ENCODE measurements at regions not wholly inside any gene's neighbourhood (a gene's known extent, or its start where the extent isn't known, plus 50 kb on each side); places are given as distances from the start of the nearest gene placed in this dataset.

- ChIA-PET CTCF (no interaction called here), POLR2A (no interaction called here)
- ATAC-seq (no peak), DNase-seq (ENCODE audit: low spot score) (no peak)
- Mint-ChIP-seq H3K4me1 (no peaks in the 10 kb centered on the region), H3K27ac (no peak overlapping the region), H3K27me3 (ENCODE audit: low read depth) (no peaks in the 10 kb centered on the region), H3K9me3 (peaks cover 11% of the 10 kb centered on the region; the same call in 1 of the 2 replicates), H3K4me3 (no peak overlapping the region), H3K36me3 (peaks cover 6% of the 10 kb centered on the region; the same call in 1 of the 2 replicates)
- TF ChIP-seq ZNF232 (CRISPR knock-in tag; IDR thresholded peaks at IDR 0.05) (no peak), MLX (CRISPR knock-in tag; IDR thresholded peaks at IDR 0.05) (no peak)
Observed at GRCh38 chr1:168888418-168888817, 159.4 kb upstream of the DPT start.

GRCh38 chr1:168892931-168893330 lies 163.9 kb upstream of the DPT start:
- no peak for DNase-seq (ENCODE audit: low spot score)
- Mint-ChIP-seq H3K9me3 (no peaks in the 10 kb centered on the region), H3K27ac (no peak overlapping the region), H3K4me1 (no peaks in the 10 kb centered on the region), H3K4me3 (no peak overlapping the region), H3K27me3 (ENCODE audit: low read depth) (no peaks in the 10 kb centered on the region), H3K36me3 (no peaks in the 10 kb centered on the region)
- ChIA-PET POLR2A (no interaction called here), CTCF (no interaction called here)
- ATAC-seq = no peak
- TF ChIP-seq JUN (CRISPR knock-in tag; IDR thresholded peaks at IDR 0.05) = no peak
- TF ChIP-seq E2F1 (CRISPR knock-in tag; IDR thresholded peaks at IDR 0.05) = no peak
- TF ChIP-seq FOXP1 (CRISPR knock-in tag; IDR thresholded peaks at IDR 0.05; ENCODE audit: borderline replicate concordance) = no peak
- TF ChIP-seq NFE2L1 (CRISPR knock-in tag; IDR thresholded peaks at IDR 0.05) = no peak
- no peak for TF ChIP-seq PRRX2 (CRISPR knock-in tag; IDR thresholded peaks at IDR 0.05)
- TF ChIP-seq ATF1 (CRISPR knock-in tag; IDR thresholded peaks at IDR 0.05) = no peak
- TF ChIP-seq, protein P1, sequence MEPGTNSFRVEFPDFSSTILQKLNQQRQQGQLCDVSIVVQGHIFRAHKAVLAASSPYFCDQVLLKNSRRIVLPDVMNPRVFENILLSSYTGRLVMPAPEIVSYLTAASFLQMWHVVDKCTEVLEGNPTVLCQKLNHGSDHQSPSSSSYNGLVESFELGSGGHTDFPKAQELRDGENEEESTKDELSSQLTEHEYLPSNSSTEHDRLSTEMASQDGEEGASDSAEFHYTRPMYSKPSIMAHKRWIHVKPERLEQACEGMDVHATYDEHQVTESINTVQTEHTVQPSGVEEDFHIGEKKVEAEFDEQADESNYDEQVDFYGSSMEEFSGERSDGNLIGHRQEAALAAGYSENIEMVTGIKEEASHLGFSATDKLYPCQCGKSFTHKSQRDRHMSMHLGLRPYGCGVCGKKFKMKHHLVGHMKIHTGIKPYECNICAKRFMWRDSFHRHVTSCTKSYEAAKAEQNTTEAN (CRISPR knock-in tag; IDR thresholded peaks at IDR 0.05) = no peak
- TF ChIP-seq, protein P2, sequence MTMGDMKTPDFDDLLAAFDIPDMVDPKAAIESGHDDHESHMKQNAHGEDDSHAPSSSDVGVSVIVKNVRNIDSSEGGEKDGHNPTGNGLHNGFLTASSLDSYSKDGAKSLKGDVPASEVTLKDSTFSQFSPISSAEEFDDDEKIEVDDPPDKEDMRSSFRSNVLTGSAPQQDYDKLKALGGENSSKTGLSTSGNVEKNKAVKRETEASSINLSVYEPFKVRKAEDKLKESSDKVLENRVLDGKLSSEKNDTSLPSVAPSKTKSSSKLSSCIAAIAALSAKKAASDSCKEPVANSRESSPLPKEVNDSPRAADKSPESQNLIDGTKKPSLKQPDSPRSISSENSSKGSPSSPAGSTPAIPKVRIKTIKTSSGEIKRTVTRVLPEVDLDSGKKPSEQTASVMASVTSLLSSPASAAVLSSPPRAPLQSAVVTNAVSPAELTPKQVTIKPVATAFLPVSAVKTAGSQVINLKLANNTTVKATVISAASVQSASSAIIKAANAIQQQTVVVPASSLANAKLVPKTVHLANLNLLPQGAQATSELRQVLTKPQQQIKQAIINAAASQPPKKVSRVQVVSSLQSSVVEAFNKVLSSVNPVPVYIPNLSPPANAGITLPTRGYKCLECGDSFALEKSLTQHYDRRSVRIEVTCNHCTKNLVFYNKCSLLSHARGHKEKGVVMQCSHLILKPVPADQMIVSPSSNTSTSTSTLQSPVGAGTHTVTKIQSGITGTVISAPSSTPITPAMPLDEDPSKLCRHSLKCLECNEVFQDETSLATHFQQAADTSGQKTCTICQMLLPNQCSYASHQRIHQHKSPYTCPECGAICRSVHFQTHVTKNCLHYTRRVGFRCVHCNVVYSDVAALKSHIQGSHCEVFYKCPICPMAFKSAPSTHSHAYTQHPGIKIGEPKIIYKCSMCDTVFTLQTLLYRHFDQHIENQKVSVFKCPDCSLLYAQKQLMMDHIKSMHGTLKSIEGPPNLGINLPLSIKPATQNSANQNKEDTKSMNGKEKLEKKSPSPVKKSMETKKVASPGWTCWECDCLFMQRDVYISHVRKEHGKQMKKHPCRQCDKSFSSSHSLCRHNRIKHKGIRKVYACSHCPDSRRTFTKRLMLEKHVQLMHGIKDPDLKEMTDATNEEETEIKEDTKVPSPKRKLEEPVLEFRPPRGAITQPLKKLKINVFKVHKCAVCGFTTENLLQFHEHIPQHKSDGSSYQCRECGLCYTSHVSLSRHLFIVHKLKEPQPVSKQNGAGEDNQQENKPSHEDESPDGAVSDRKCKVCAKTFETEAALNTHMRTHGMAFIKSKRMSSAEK (CRISPR knock-in tag; IDR thresholded peaks at IDR 0.05; ENCODE audit: borderline replicate concordance) = no peak
- no peak for TF ChIP-seq ZNF396 (CRISPR knock-in tag; IDR thresholded peaks at IDR 0.05; ENCODE audit: borderline replicate concordance)
- TF ChIP-seq ZNF138 (CRISPR knock-in tag; conservative IDR thresholded peaks at IDR 0.05) = no peak
- no peak for TF ChIP-seq NFYB (CRISPR knock-in tag; conservative IDR thresholded peaks at IDR 0.05; ENCODE audit: low read depth)
- no peak for TF ChIP-seq ZNF219 (CRISPR knock-in tag; IDR thresholded peaks at IDR 0.05; ENCODE audit: borderline replicate concordance)
- no peak for TF ChIP-seq SOX15 (CRISPR knock-in tag; IDR thresholded peaks at IDR 0.05)
- no peak for TF ChIP-seq MXD4 (CRISPR knock-in tag; IDR thresholded peaks at IDR 0.05; ENCODE audit: borderline replicate concordance)
- no peak for TF ChIP-seq SP1 (CRISPR knock-in tag; conservative IDR thresholded peaks at IDR 0.05)
- TF ChIP-seq, protein P3, sequence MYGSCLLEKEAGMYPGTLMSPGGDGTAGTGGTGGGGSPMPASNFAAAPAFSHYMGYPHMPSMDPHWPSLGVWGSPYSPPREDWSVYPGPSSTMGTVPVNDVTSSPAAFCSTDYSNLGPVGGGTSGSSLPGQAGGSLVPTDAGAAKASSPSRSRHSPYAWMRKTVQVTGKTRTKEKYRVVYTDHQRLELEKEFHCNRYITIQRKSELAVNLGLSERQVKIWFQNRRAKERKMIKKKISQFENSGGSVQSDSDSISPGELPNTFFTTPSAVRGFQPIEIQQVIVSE (CRISPR knock-in tag; IDR thresholded peaks at IDR 0.05; ENCODE audit: borderline replicate concordance) = no peak
- TF ChIP-seq E2F5 (CRISPR knock-in tag; IDR thresholded peaks at IDR 0.05) = no peak
